ENCODE measurements at regions not wholly inside any gene's neighbourhood (a gene's known extent, or its start where the extent isn't known, plus 50 kb on each side); places are given as distances from the start of the nearest gene placed in this dataset.

- TF ChIP-seq CTCF (IDR thresholded peaks at IDR 0.05) = no peak
- TF ChIP-seq POLR2A (IDR thresholded peaks at IDR 0.05) = no peak
These were observed 683.4 kb downstream of the RNF144B start for GRCh38 chr6:19070520-19070919.

Data from lower leg skin (tissue), 3 donors.